Fibroblast of the aortic adventitia (primary cell): ENCODE measurements at regions not wholly inside any gene's neighbourhood (a gene's known extent, or its start where the extent isn't known, plus 50 kb on each side); places are given as distances from the start of the nearest gene placed in this dataset.

Experiments
- DNase-seq: peaks from one replicate; pipeline ENCODE4 v3.0.0-alpha.2; 2010; ENCODE audit warnings: low read depth
- H3K4me3 ChIP-seq: 2 replicates; pipeline ENCODE4 v1.5.1; 2011; ENCODE audit warnings: low read depth, mild to moderate bottlenecking, control low read depth, low read length, moderate library complexity
- CTCF ChIP-seq: IDR thresholded peaks from 2 replicates; pipeline ENCODE4 v1.5.1; 2011; ENCODE audit warnings: mild to moderate bottlenecking, low read length, control low read depth, inconsistent platforms; ENCODE audit not compliant: insufficient read depth

- DNase-seq: no peak
- H3K4me3 ChIP-seq: no peak overlapping the region
- TF ChIP-seq CTCF: no peak
Observed at GRCh38 chr1:4933232-4933631, 278.8 kb downstream of the AJAP1 start.

- DNase-seq: no peak
- no peak overlapping the region for H3K4me3 ChIP-seq
- TF ChIP-seq CTCF: no peak
Observed at GRCh38 chr1:4932311-4933030, 278.1 kb downstream of the AJAP1 start.

DNA sequence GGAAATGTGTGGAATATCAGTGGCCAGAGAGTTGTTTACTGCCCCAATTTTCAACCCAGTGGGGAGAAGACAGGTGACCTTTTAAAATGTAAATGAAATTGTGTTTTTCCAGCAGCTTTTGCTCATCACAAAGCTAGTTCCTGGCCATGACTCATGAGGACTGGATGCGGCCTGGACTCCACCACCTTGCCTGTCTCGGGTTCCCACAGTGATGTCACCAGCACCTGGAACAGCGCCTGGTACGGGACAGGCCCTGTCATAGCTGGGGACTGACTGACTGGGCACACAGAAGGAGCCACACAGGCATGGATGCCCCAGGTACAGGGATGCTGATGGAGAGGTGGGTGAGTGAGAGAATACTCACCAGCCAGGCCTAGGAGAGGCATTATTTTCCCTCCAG is 277.1 kb downstream of the AJAP1 start:
- no peak for TF ChIP-seq CTCF
- H3K4me3 ChIP-seq: no peak overlapping the region
- no peak for DNase-seq

DNA sequence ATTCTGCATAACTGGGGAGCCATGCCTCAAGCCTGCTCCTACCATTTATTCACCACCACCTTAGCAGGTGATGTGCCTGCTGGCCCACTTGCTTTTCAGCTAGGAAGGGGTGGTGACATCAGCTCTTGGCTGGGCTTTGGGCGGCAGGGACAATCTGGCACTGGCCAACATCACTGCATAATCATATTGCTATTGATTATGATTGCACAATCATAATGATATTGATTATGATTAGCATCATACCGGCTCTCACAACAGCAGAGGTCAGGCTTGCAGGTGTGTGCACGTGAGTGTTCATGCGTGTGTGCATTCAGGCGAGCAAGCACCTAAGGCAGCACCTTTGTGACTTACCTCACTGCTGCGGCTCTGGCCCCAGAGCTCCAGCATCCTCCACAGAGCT is 273.8 kb downstream of the AJAP1 start:
- no peak for TF ChIP-seq CTCF
- H3K4me3 ChIP-seq: no peak overlapping the region

GRCh38 chr1:4924356-4924755 is 269.9 kb downstream of the AJAP1 start:
- no peak overlapping the region for H3K4me3 ChIP-seq
- no peak for TF ChIP-seq CTCF
- DNase-seq: no peak

More for the DNA sequence above, 273.8 kb downstream of the AJAP1 start:
- DNase-seq: no peak

DNA sequence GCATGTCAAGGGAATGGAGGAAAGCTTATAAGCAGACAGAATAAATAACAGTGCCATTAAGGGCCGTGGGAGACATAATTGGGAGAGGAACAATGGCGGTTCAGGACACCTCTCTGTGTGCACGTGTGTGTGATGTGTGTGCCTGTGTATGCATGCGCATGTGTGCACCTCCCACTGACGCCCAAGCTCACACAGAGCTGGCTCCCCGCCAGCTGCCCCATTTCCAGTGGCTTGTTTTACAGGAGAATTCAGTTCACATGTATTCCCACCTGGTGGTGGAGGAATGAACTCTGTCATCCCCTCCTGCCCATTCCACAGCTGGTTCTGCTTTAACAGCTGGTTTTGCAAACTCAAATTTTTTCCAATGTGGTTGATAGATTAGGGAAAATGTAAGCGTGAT is 262.2 kb downstream of the AJAP1 start:
- DNase-seq: no peak
- H3K4me3 ChIP-seq: no peak overlapping the region
- no peak for TF ChIP-seq CTCF

DNA sequence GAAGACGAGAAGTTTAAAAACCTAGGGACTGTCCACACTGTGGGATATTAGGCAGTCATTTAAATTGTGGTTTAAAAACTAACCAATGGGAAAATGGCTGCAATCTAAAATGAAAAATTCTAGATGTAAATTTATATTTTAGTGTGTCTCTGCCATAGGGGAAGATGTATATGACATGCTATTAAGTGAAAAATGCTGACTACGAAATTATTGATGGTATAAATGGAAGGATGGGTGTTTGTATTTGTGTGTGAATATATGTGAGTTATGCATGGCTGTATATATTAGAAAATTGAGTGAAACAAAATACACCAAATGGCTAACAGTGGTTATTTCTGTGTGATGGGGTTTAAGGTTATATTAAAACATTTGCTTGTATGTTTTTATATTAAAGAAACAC is 260.7 kb downstream of the AJAP1 start:
- TF ChIP-seq CTCF: no peak
- DNase-seq: no peak
- H3K4me3 ChIP-seq: no peak overlapping the region
